GM18907 (cell line): ENCODE measurements at regions not wholly inside any gene's neighbourhood (a gene's known extent, or its start where the extent isn't known, plus 50 kb on each side); places are given as distances from the start of the nearest gene placed in this dataset.
"Not testable (repeated sequence)": the region's sequence is repeated elsewhere in the genome, so short reads cannot be mapped to it uniquely, and the experiment has no call there.

Experiments used
- ATAC-seq: cut with Tn5 transposase; IDR thresholded peaks from one replicate; pipeline ENCODE4 v1.9.1; 2021; ENCODE audit warnings: mild to moderate bottlenecking, moderate library complexity; ENCODE audit not compliant: unreplicated experiment

DNA sequence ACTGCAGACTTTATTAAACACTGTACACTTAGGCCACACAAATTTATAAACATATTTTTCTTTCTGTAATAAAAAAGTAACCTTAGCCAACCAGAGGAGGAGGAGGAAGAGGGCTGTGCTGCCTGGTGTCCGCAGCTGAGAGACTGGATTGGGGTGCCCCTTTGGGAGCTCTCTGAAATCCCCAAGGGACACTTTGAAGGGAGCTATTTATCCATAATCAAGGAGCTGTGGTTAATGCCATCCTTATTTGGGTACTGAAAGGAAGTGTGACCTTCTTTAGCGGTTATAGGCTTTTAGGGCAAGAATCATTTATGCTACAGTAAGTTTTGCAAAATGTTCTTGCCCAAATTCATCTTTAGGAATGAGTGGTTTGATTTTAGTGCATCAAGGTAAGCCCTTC, 125.8 kb downstream of the RASSF10 start:
- ATAC-seq, result peak; percentile 43

DNA sequence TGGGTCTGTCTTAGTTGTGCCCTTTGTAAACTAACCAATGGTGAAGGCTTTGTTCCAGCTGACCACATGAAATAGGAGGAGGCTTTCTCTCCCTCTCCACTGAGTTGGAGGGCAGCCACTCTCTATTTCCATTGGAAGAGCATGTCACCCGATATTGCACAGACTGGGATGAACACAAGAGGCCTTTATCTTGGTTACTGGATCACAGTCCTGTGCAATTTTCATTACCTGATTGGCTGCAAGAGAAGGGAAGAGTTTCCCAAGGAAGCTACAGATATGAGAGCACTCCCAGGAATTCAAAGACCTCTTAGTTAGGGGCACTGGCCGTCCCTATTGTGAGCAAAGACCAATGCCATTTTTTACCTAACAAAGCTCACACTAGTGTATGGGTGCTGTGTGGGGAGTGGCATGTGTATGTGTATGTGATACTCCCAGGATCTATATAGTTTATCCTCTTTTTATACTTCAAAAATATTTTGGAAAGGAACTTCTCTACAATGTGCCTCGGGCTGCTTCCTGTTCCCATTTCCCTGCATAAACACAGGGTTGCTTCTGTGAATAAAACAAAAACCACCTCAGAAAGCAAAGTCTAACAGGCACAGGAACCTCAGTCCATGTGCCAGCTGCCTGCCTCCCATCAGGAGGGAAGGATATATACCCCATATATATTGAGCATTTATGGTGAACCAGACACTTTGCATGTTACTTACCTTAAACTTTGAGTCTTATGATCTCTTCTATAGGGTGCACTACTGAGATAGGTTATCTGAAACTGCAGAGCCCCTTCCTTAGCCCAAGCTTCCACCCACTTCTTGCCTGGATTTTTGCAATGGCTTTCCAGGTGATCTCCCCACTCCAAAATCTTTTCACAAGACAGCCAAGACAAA, 126.5 kb downstream of the RASSF10 start:
- peak; percentile 28 for ATAC-seq

DNA sequence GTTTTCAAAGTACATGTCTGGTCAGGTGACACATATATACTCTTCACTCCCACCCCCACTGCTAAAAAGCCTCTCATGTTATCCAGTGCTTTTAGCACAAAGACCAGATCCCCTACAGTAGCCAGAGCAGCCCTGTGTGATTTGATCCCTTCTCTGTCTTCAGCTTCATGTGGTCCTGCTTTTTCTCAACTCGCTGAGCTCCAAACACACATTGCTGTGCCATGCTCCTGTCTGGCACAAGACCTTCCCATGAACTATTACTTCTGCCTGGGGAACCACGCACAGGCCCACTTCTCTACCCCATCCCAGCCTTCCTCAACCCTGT, 127.1 kb downstream of the RASSF10 start:
- ATAC-seq, result no peak

DNA sequence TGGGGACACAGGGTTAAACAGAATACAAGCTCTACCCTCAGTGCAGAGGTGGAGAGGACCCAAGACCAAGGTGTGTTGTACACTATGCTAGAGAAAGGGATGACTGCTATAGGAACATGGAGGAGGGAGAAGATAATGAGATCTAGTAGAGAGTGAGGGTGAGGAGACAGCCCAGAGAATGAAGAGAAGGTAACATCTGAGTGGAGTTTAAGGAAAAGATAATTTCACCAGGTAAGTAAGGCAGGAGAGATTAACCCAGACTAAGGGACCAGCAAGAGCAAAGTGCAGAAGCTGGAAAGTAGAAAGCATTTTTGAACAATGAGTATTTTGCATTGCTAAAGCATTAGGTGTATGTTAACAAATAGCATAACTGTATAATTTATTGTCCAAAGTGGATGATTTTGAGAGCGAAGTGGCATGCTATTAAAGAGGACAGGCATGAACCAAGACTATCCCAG, 128.8 kb downstream of the RASSF10 start:
- no peak for ATAC-seq

DNA sequence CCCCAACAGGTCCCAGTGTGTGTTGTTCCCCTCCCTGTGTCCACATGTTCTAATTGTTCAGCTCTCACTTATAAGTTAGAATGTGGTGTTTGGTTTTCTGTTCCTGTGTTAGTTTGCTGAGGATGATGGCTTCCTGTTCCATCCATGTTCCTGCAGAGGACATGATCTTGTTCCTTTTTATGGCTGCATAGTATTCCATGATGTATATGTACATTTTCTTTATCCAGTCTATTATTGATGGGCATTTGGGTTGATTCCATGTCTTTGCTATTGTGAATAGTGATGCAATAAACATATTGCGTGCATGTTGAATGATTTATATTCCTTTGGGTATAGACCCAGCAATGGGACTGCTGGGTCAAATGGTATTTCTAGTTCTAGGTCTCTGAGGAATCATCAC, 130.0 kb downstream of the RASSF10 start:
- not testable (repeated sequence) for ATAC-seq

DNA sequence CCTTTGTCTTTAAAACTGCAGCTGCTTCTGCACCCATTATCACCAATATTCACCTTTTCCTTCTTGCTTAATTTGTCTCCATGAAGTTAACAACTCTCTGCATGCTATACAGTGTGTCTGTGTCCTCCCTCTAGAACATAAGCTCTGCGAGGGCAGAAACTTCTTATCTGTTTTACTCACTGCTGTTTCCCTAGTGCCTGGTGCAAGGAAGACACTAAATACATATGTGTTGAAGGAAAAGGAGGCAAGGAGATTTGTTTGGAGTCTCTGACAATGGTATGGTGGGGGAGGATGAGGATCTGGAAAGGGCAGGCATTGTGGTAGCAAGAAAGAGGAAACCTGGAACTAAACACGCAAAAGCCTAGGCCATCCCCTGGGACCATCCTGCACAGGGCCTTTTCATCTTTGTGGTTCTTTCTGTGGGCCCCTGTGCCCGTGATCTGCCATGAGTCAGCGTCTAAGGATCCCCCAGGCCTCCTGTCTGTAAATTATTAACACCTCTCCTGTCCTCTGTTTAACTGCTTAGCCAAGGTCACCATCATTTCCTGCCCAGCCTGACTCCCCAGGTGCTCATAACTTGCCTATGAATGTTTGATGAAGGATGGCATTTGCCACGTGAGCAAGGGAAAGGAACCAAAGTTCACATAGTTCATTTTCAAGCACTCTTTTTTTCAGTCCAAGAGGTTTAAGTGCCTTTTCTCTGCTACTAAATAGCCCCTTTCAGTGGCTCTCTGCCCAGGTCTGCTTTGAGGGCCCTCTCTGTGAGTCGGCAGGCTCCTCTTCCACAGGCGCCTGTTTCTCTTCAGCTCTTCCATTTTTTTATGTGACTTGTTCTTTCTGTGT, 131.1 kb downstream of the RASSF10 start:
- peak; percentile 96 for ATAC-seq

DNA sequence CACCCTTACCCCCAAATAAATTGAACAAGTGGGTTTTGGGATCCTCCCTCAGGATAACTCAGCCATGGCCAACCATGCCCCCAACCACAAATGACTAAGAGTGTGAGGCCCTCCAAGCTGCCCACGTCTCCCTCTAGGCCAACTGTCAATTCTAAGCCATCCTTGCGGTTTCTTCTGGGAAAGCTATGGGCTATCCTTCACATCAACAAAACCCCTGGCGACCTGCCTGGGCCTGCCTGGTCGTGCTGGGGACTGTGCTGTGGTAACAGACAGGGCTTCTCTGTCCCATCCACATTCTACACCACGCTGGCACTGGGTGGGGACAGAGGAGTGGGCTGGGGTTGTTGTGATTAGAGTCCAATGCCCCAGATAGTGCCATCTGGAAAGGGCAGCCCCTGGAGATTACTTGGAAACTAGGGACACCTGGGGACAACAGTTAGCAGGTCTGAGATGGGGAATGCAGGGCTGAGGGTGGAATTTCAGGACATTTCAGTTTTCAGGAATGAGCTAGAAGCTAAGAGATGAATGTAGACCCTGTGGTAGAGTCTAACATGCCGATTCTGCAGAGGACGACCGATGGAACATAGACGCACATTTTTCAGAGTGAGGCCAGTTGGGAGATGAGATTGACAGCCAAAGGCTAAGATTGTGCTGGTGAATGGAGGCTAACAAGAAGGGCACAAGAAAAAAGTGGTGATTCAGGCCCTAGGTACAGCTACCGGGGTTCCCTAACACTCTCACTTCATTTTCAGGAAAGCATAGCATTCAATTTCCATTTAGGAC, 131.9 kb downstream of the RASSF10 start:
- ATAC-seq, result peak; percentile 16

DNA sequence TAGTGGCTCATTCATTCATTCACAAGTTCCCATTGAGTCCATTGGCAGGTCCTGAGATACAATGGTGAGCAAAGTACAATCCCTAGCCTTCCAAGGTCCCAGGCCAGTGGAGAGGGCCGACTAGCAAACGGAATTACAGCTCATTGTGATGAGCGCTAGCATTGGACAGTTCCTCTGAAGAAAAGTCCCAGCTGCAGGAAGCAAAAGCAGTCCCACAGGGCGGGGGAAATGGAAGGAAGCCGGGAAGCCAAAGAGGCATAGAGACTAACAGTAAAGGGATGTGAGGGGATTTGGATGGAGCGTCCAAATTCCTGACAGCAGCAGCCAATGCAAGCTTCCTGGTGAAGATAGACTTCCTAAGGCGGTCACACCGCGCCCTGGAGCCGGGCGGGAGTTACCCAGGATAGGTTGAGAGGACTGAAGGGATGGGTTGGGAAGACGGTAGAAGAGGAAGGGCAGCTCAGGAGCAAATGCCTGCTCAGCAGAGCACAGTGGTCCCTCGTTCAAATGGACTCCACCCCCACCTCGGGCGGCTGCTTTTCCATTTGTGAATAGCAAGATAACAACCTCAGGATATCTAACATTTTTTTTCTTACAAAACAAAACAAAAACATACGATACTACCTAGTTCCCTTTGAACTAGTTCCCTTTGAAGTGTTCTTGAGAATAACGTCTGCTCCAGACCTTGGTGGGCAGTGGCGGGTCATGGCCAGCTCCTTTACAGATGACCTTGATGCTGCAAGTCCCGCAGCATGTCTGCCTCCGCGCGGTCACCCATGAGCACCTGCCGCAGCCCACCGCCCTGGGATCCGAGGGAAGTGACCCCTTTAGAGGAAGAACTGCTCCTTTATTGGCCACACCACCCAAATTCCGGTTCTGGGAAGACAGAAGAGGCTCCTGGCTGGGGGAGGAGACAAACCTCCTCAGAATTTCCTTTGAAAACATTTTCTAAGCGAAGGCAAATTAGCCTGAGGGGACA, 132.9 kb downstream of the RASSF10 start:
- no peak for ATAC-seq

DNA sequence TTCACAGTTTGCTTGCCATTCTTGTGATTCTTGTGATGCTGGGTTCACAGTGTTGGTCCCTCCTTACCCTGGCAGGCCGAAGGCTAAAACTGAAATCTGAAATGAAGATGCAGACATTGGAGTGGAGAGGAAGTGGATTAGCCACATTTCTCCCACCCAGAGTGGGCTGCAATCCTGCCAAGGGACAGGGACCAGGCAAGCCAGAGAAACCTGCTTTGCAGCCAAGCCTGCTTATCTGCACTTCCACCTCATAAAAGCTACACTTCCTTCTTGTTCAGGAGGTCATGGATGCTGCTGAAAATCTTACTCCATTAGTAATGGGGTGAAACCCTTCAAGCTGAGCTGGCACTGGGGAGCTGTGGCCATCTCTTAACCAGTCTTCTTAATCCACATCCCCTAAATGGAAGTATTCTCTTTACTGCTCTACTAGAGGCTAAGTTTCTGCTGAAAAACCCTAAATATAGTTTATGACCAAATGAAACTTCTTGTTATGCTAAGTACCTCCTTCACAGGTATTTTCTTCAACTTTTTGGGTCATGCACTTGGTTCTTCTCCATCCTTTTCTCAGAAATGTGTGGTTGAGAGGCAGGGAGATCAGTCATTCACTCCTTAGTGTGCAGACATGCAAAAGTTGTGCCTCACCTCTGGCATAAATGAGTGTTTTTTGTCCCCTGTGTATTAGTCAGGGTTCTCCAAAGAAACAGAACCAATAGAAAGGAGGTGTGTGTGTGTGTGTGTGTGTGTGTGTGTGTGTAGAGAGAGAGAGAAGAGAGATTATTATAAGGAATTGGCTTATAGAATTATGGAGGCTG, 133.9 kb upstream of the BMAL1 start:
- ATAC-seq, result no peak

DNA sequence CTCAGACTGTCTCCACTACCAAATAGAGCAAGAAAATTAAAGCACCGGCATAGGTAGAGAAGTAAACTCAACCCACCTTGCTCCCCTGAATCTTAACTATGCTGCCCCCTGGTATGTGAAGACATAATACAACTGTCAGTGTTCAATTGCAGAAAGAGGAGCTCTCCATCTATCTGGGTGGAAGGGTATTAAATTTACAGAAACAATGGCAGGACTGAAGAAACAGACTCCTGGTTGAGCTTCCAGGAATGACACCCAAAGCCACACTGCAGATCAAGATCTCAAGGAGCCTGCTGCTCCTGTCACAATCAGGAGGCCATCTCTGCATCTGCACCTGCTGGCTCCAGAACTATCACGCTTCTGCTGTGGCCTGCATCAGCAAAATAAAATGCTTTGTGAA, 132.1 kb upstream of the BMAL1 start:
- no peak for ATAC-seq

DNA sequence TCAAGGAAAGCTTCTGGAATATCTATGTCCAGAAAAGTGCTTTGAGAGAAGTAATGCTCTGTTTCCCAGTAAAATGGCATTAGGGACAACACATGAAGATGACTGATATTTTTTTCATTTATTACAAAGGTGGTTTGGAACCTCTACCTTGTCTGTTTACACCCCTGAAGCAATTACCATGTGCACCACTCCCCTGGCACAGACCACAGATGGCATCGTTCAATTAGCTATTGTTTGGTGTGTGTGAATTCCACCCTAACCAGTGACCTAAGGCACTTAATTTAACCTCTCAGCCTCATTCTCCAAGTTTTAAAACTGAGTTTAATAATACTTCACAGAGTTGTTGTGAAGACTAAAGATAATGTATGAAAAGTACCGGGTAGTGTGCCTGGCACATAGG, 127.6 kb upstream of the BMAL1 start:
- ATAC-seq, result no peak

DNA sequence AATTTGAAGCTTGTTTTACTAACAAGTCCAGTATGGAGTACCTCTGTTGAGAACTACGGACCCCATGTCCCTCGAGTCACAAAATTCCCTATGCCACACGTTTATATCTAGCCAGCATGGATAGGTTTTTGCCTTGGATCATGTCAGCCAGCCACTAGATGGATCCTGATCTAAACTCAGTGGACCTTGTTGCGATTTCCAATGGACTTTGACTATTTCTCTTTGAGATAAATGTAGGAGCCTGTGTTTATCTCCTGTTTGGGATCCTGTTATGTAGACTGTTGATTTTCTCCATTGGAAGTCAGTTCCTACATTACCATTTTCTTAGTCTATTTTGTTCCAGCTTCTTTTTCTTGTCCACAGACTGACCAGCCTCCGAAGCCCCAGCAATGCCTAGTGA, 127.1 kb upstream of the BMAL1 start:
- no peak for ATAC-seq

DNA sequence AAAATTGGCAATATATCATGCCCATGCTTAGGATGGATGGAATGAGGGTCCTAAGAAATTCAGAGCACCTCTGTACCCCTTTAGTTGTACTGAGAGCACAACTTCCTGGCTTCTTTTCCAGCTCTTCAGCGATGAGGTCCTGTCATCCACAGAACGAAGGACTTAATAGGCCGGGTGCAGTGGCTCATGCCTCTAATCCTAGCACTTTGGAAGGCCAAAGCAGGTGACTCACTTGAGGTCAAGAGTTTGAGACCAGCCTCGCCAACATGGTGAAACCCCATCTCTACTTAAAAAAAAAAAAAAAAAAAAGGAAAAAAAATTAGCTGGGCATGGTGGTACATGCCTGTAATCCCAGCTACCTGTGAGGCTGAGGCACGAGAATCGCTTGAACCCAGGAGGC, 125.3 kb upstream of the BMAL1 start:
- no peak for ATAC-seq

DNA sequence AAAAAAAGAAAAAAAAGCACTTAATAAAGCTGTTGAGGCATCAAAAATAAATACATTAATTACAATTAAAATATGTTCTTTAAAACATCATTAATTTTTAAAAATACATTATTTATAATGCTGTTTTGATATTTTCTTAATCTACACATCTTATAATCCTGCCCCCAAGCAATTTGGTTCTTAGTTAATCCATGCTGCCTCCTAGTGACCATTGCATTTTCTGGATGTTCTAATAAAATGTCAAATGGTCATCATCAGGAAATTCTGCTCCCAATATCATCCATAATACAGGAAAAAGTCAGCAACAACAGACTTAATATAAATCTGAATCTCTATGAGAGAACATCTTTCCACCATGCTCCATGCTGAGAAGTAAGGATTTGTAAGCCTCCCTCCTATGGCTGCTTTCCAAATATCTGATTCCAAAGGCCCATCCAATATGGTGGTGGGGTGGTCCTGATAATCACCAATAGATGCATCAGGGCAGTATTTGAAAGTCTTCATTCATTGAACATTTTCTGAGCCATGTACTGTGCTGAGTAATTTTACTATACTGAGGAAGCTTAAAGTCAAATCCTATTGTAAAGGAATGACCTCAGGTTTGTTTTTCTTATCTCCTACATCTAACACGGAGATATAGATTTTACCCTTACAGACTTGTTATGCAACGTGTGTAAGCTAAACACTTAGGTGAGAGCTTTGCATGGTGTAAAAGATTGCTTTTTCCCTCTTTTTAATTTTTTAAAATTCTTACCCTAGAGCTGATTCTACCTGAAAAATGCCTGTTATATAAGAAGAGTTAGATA, 124.7 kb upstream of the BMAL1 start:
- ATAC-seq, result no peak

DNA sequence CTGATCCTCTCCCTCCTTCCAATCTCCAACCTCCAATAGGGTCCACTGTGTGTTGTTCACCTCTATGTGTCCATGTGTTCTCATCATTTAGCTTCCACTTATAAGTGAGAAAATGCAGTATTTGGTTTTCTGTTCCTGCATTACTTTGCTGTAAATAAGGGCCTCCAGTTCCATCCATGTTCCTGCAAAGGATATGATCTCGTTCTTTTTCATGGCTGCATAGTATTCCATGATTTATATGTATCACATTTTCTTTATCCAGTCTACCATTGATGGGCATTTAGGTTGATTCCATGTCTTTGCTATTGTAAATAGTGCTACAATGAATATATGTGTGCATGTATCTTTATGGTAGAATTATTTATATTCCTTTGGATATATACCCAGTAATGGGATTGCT, 123.2 kb upstream of the BMAL1 start:
- ATAC-seq, result not testable (repeated sequence)

DNA sequence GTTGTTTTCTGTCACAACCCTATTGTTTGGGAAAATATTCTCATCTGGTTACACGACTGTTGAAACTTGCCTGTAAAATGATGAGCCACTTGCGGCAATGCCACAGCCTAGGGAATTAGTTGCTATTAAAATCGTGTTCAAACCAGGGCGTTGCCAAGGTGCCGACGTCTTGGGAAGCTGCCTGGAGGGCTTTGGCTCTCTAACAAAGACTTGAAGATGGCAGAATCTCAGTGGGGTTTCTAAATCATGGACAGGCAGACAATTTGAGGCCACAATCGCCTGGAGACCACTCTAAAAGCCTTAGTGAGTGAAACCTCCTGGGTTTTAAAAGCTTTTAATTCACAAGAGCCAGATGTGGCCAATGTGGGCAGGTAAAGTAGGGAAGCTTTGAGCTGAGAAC, 117.2 kb upstream of the BMAL1 start:
- ATAC-seq, result no peak

DNA sequence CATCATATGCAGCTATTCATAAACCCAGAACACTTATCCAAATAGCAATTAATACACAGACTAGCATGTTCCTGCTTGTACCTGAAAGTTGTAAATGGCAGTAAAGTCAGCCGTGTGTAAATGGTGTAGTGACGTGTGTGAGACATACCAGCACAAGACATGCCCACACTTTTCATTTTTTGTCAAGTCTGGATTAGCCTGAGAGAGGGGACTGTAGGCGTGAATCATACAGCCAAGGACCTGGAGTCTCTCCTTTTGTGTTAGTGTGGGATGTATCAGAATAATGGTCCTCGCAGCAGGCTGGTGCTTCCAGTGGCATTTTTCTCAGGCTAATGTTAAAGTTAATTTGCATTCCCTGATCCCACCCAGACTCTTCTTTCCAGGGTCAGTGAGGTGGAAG, 116.8 kb upstream of the BMAL1 start:
- no peak for ATAC-seq

DNA sequence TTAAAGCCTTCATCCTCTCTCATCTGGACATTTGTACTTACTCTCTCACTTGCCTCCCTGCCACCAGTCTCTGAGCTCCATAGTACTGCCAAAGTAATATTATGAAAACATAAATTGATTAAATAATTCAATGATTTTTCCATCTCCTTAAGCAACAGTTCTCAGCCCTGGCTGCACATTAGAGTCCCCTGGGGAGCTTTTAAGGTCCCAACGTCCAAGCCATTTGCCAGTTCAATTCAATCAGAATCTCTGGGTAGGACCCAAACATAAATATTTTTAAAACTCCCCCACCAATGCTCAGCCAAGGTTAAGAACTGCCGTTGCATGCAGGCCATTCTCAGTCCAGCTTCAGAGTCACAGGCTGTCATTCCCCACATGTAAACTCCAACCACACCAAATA, 114.4 kb upstream of the BMAL1 start:
- ATAC-seq, result no peak

DNA sequence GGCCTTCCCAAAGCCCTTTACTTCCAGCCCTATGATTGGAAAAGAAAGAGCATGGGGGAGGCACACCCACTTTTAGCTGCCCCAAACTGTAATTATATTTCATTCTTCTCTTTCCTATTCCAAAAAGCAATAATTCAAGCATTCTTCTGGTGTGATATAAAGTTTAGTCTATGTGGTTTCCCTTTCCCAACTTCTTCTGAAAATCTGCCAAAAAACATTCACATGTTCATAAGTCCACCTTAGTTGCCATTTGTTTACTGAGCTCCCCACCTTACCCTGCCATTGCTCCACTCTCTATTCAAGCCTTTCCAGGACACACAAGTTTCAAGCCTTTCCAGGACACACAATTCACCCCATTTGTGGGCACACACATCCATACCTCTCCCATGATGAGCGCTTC, 111.6 kb upstream of the BMAL1 start:
- no peak for ATAC-seq
